ENCODE measurements at regions not wholly inside any gene's neighbourhood (a gene's known extent, or its start where the extent isn't known, plus 50 kb on each side); places are given as distances from the start of the nearest gene placed in this dataset.
"Not testable (repeated sequence)": the region's sequence is repeated elsewhere in the genome, so short reads cannot be mapped to it uniquely, and the experiment has no call there.

DNA sequence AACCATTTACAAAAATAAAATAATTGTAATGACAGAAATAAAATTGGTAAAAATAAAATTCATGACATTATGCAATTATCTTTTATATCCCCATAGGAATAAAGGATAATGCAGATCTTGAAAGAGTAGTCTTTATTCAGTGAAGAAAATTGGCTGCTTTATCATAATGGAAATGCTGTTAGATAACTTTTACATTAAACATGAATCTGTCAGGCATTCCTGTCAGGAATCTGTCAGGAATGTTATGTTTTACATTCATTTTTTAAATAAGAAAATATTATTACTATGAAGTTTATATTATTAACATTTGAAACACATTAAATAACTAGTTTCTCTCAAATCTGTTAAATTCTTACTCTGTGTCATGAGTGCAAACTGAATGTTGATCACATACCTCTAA, 1024.7 kb upstream of the TMEFF2 start:
- DNase-seq, result no peak

DNA sequence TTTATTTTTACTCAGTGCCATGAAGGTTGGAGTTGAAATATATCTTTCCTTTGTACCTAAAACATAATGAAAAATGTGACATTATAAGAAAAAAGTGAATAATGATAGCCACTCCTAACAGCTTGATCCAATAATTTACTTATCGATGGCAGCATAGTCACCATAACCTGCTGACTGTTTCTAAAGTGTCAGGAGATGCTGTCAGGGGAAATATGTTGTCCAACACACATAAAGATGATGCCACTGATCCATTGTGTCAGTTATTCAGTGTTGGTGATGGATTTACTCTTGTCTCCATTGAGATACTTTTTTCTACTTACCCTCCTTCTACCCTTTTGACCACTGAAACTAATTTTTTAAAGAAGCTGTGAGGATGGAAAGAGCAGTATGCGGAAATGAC, 1006.9 kb upstream of the TMEFF2 start:
- DNase-seq, result no peak

DNA sequence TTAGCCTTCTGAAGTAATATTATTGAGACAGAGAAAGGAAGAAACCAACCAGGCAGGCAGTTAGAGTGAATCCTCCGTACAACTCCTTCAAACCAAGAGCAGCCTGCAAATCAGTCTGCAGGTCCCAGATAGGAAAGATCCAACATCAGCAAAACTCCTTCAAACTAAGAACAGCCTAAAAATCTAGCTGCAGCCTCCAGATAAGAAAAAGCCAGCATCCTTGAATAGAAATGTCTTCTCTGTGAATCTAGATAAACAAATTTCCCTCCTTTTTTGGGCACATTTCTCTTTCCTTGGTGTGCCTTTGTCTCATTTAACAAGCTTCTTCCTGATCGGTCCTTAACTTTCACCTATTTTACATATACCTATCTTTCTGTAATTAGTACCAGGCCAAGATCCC, 1004.6 kb upstream of the TMEFF2 start:
- DNase-seq, result no peak

DNA sequence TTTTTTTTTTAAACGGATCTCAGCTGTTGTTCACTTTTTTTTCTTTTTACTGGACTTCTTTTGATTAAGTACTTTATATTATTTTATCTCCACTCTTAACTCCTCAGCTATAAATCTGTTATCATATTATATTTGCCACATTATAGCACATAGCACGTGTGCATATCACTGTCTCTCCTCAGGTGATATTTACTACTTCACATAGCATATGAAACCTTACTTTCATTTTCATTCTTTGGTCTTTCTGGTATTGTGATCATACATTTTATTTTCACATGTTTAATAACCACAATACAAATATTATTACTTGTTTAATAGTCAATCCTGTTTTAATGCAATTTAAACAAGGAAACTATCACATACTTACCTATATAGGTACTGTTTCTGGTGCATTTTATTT, 993.1 kb upstream of the TMEFF2 start:
- no peak for DNase-seq

DNA sequence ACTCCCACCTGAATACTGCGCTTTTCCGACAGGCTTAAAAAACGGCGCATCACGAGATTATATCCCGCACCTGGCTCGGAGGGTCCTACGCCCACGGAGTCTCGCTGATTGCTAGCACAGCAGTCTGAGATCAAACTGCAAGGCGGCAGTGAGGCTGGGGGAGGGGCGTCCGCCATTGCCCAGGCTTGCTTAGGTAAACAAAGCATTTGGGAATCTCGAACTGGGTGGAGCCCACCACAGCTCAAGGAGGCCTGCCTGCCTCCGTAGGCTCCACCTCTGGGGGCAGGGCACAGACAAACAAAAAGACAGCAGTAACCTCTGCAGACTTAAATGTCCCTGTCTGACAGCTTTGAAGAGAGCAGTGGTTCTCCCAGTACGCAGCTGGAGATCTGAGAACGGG, 976.2 kb upstream of the TMEFF2 start:
- DNase-seq, result not testable (repeated sequence)

DNA sequence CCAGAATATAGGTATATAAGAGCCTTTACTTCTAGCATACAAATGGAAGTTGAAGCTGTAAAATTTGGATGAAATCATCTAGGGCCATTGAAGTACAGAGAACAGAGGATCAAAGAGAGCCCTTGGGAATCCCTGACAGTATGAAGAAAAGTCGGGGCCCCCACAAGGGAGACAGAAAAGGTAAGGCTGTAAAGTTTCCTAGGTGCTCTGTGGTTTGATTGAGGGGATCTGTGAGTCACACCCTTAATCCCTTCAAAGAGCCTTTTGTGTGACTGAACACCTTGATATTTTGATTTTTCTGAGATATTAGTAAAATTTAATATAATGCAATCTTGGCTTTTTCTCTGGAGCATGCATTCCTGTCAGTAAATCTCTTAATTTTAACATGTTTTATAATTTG, 961.7 kb upstream of the TMEFF2 start:
- no peak for DNase-seq

DNA sequence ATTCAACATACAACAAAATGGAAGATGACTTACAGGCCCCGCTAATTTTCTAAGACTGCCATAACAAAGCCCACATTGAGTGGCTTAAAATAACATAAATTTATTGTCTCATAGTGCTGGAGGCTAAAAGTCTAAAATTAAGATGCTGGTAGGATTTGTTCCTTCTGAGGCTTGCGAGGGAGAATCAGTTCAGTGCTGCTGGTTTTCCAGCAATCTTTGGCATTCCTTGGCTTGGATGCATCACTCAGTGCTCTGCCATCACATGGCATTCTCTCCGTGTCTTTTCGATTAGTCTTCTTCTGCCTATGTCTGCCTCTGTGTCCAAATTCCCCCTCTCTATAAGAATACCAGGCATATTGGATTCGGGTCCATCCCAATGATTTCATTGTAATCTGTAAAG, 959.3 kb upstream of the TMEFF2 start:
- no peak for DNase-seq

DNA sequence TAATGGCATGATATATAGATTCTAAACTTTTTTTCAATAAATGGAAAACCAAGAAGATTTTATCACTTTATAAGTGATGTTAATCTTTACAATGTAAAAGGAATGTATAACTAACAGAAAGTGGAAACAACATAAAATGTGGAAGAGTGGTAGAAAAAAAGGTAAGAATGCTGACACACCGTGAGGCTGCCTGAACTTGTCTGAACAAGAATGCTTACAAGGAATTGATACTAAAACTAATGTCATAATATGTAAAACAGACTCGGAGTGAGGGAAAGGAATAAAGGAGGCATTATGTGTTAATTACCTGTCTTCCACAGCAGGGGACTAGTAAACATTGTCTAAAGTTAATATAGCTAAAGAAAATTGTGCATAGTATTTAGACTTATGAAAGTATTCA, 958.8 kb upstream of the TMEFF2 start:
- DNase-seq, result no peak

DNA sequence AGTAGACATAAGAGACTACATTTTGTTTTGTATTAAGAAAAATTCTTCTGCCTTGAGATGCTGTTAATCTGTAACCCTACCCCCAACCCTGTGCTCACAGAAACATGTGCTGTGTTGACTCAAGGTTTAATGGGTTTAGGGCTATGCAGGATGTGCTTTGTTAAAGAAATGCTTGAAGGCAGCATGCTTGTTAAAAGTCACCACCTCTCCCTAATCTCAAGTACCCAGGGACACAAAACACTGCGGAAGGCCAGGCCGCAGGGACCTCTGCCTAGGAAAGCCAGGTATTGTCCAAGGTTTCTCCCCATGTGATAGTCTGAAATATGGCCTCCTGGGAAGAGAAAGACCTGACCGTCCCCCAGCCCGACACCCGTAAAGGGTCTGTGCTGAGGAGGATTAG, 947.7 kb upstream of the TMEFF2 start:
- not testable (repeated sequence) for DNase-seq

DNA sequence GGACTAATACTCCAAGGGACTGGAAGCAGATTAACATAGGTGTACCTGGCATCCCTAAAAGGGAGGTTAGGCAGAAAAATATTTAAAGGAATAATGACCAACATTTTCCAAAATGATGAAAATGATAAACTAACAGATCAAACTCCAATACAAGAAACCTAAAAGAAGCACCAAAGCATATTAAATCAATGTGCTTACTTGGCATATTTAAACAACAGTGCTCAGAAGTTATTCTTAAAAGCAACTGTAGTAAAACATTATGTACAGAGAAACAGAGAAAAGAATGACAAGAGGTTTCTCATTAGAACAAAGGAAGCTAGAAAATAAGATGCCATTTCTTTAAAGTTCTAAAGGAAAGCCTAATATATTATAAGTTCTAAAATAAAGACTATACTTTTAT, 947.3 kb upstream of the TMEFF2 start:
- DNase-seq, result no peak

DNA sequence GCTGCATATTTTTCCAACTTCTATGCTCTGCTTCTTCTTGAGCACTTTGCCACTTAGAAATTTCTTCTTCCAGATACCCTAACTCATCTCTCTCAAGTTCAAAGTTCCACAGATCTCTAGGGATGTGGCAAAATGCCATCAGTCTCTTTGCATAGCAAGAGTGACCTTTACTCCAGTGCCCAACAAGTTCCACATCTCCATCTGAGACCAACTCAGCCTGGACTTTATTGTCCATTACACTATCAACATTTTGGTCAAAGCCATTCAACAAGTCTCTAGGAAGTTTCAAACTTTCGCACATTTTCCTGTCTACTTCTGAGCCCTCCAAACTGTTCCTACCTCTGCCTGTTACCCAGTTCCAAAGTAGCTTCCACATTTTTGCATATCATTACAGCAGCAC, 946.2 kb upstream of the TMEFF2 start:
- DNase-seq, result not testable (repeated sequence)

DNA sequence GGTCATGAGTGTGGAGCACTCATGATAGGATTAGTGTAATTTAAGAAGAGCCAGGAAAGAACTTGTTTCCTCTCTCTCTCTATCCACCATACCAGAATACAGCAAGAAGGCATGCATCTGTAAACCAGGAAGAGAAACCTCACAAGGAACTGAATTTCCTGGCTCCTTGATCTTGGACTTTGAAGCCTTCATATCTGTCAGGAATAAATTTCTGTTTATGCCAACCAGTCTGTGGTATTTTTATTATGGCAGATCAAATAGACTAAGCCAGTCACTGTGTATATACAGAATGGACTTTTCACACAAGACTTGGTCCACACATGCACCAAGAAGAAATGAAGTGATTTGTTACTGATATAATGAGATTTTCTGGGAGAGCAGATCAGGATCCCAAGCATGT, 930.1 kb upstream of the TMEFF2 start:
- no peak for DNase-seq

DNA sequence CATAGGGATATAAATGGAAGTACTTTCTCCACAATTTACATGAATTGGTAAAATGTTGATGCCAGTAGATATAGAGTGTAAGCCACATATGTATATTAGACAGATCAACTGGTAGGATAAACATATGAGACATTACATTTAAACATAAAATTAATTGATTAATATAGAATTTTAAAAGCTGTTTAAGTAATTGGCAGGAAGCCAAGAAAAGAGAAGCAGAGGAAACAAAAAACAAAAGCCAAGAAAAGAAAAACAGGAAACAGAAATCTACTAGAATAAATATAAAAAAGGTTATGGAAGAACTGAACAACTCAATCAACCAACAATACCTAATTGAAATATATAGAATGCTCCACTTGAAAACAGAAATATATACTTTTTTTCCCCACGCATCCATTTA, 920.1 kb upstream of the TMEFF2 start:
- DNase-seq, result no peak

DNA sequence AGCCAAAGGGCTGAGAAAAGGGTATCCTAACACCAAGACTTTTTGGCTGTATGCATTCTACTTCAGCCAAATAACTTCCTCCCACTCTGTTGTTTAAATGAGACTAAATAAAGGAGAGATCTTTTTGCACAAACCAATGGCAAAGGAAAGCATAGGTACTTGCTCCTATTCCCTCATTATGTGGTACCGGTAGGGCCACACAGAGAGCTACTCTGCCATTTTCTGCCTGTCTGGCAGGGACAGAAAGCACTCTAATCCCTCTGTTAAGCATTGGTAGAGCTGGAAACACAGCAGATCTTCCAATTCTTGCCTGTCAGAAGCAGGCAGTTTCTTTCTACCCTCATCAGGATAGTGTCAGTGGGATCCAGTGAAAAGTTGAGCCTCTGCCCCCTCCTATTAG, 918.3 kb upstream of the TMEFF2 start:
- no peak for DNase-seq

DNA sequence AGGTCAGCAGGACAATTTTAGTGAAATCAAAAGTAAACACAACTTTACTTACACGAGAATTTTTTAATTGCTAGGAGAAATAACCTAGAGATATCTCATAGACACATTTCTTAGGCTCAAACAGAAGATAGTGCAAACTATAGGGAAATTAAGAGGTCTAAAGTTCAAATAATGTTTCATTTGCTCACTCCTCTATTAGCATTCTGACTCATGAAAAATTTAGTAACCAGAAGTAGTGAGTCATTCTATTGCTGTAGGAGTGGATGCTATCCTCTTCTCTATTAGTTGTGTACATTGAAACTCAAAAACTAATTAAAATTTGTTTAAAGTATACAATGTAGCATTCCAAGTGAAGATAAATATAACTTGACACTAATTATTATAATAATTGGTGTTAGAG, 908.3 kb upstream of the TMEFF2 start:
- DNase-seq, result no peak

DNA sequence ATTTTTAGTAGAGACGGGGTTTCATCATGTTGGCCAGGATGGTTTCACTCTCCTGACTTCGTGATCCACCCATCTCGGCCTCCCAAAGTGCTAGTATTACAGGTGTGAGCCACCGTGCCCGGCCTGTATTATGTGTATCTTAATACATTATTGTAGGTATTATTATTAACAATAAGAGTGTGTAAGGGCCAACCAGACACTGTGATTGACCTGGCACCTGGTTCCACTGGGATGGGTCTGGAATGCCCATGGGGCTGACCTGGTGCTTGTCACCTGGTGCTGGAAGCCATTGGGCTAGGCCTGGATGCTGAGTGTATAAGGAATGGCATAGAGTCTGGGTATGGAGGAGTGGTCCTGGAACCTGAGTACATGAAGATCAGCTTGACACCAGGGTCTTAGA, 906.9 kb upstream of the TMEFF2 start:
- no peak for DNase-seq

DNA sequence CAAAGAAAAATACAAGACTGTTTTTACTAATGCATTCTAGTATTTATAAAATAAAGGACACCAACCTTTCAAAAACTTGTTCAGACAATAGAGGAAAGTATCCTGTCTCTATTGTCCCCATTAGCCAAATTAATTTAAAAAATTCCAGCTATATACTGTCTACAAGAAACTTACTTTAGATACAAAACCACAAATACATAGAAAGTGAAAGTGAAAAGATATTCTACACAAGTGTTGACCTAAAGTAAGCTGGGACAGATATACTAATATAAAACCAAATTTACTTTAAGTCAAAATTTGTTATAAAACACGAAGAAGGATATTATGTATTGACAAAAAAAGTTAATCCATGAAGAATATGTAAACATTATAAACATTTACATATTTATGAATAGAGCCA, 893.3 kb upstream of the TMEFF2 start:
- DNase-seq, result no peak

DNA sequence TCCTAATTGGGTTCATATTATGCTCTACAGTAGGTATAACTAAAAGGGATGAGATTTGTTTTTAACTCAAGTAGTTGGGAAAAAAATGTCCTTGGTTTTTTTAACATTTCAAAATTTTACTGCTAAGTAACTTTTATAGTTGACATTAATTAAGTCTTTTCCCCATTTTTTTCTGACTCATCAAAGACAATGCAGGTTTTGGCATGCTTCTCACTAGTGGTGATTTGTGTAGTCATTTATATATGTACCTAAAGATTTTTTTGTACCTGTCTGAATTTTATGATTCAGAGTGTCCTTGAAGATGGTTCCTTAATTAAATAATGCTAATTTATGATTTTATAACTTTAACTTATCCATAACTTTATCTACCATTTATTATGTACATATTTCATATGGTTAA, 882.3 kb upstream of the TMEFF2 start:
- no peak for DNase-seq

DNA sequence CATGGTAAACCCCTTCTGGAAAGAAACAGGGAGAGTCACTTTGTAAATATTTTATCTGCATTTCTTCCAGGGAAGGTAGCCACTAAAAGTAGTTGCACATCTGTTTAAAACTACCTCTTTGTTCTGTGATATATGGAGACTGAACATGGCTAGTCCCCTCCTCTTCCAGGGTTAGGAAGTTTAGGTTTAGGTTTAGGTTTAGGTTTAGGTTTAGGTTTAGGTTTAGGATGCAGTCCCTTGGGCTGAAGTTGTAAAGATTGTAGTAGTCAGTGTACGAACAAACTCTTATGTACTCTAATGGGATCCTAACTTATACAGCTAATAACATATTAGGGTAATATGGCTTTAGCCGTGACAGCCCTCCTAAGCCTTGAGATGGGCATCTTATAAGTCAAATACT, 880.2 kb upstream of the TMEFF2 start:
- DNase-seq, result no peak

DNA sequence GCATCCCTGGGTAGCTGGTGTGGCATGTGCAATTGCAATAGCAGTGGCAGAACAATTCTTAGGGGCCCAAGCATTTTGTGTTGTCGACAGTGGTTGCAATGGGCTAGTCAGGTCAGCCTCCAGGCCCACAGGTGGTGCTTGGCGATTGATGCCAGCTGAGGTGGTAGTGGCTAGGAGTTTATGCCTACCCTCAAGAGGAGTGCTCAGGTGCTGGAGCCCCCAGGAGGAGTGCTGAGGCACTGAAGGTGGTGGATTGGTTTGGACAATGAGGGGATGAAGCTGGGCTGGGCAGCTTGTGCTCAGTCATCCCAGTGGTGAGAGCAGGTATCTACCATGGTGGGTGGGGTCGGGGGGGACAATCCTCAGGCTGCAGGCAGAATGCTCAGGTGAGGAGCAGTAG, 877.9 kb upstream of the TMEFF2 start:
- no peak for DNase-seq

DNA sequence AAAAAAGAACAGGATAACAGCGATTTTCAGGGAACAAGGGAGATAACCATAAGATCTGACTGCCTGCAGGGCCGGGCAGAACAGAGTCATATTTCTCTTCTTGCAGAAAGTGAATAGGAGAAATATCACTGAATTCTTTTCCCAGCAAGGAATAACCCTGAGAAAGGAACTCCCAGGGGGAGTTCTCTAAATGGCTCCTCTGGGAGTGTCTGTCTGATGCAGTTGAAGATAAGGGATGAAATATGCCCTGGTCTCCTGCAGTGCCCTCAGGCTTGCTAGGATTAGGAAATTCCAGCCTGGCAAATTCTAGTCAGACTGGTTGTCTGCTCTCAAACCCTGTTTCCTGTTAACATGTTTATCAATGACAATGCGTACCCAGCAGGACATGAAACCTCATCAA, 830.8 kb upstream of the TMEFF2 start:
- DNase-seq, result not testable (repeated sequence)

DNA sequence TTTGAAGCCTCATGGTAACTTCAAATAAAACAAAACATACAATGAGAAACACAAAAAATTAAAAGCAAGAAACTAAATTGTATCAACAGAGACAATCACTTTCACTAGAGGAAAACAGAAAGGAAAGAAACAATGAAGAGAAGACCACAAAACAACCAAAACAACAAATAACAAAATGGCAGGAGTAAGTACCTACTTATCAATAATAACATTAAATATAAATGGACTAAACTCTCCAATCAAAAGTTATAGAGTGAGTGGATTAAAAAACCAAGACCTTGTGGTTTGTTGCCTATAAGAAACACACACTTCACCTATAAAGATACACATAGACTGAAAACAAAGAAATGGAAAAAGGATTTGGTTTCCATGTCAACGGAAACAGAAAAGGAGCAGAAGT, 830.1 kb upstream of the TMEFF2 start:
- DNase-seq, result no peak

DNA sequence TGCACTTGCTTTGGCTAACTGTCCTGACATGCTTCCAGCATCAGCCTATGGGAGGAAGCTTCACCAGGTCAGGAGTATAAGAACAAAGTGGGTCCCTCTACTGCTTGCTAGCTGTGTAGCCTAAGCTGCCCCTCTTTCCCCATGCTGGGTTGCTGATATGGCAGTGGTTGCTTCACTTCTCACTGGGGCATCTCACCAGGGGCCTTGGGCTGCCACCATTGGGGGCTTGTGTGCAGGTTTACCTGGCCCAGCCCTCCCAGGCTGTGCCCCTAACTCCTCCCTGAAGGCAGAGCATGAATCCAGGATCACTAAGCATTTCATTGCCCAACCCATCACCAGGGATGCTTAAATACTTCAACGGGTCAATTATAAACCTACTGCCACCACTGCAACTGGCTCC, 817.1 kb upstream of the TMEFF2 start:
- no peak for DNase-seq

DNA sequence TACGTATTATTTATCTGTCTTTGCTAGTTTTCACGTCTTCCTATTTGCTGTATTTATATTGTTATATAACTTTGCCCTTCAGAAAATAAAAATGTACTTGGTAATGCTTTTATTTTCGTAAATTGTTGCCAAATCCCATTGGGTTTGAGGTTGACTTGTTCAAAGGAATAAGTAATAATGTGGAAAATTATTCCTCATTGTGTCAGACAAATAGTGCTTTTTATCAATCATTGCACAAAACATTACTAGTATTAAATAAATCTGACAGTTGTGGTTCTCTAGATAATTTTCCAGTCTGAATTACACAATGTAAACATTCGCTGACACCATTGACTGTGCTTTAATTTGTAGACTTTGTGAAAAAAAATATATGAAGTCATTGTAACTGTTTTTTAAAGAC, 798.3 kb upstream of the TMEFF2 start:
- DNase-seq, result no peak

DNA sequence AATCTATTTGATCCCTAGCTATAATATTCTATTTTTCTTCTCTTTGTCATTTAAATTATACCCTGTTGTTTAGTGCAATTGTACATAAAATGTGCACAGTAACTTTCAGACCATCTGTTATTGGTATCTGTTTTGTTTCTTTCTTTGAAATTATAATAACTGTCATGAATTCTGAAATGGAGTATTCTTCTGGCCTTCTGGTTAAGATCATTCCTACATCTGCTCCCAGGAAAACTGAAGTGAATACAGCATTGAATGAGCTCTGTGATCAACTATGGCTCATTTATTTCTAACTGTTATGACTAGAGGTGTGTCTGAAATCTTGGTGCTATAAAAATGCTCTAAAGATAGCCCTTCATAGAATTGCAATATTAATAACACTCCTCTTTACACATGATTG, 788.4 kb upstream of the TMEFF2 start:
- DNase-seq, result no peak

DNA sequence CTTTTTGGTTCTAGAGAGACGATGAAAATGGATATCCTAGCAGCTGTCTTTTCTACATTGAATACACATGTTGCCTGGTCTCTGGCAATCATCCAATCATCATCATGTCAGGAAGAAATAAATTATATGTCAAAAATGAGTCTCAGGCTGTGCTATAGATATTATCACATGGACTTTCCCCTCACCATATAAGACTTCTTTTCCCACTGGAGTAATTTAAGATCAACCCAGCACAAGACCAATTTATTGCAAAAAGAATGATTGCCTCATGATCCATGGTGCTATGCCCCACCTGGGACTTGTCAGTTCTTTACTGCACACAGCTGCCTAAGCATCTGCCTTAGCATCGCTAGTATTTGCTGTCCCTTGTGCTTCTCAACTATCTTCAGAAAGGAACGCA, 783.7 kb upstream of the TMEFF2 start:
- DNase-seq, result peak; percentile 18

DNA sequence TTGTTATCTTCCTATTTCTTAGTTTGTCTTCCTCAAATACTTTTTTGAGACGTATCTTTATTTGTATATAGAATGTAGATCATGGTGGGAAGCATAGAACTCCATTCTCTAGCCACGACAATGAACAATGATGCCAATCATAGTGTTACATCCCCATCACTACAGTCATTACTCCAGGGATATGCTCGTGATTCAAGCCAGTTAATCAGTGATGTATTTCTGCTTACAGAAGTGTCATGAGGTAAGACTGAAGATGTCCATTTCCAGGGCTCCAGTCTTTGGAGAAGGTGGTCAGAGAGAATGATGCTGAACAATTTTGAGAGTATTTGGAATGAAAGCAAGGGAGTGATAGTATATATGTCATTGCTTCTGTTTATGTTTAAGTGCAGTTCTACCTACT, 777.2 kb upstream of the TMEFF2 start:
- no peak for DNase-seq

Data from NCI-H1436 (cell line).